Glutamatergic neuron (in vitro differentiated cells): ENCODE measurements at regions not wholly inside any gene's neighbourhood (a gene's known extent, or its start where the extent isn't known, plus 50 kb on each side); places are given as distances from the start of the nearest gene placed in this dataset.

Source experiments
- DNase-seq: peaks from one replicate; pipeline ENCODE4 v3.0.0; 2022
- H3K27ac Mint-ChIP-seq: one replicate; pipeline ENCODE4 v1.8.0; 2020; ENCODE audit warnings: mild to moderate bottlenecking, mixed read lengths, inconsistent platforms; ENCODE audit not compliant: unreplicated experiment
- H3K27me3 Mint-ChIP-seq: one replicate; pipeline ENCODE4 v1.8.0; 2020; ENCODE audit warnings: mild to moderate bottlenecking, moderate library complexity, mixed read lengths, inconsistent platforms; ENCODE audit not compliant: unreplicated experiment
- H3K36me3 Mint-ChIP-seq: one replicate; pipeline ENCODE4 v1.8.0; 2020; ENCODE audit warnings: mild to moderate bottlenecking, mixed read lengths, inconsistent platforms; ENCODE audit not compliant: unreplicated experiment
- H3K4me1 Mint-ChIP-seq: one replicate; pipeline ENCODE4 v1.8.0; 2020; ENCODE audit warnings: mild to moderate bottlenecking, low read depth, mixed read lengths, inconsistent platforms; ENCODE audit not compliant: unreplicated experiment
- H3K4me3 Mint-ChIP-seq: one replicate; pipeline ENCODE4 v1.8.0; 2020; ENCODE audit warnings: mild to moderate bottlenecking, mixed read lengths, inconsistent platforms; ENCODE audit not compliant: unreplicated experiment
- H3K9me3 Mint-ChIP-seq: one replicate; pipeline ENCODE4 v1.8.0; 2020; ENCODE audit warnings: mild to moderate bottlenecking, moderate library complexity, mixed read lengths, inconsistent platforms; ENCODE audit not compliant: unreplicated experiment
- TF ChIP-seq, protein P1 (sequence below): fragments of 200-600 bp; sonication (generic); IDR thresholded peaks from one replicate; pipeline ENCODE4 v1.5.0; 2021; ENCODE audit not compliant: partially characterized antibody, unreplicated experiment

DNA sequence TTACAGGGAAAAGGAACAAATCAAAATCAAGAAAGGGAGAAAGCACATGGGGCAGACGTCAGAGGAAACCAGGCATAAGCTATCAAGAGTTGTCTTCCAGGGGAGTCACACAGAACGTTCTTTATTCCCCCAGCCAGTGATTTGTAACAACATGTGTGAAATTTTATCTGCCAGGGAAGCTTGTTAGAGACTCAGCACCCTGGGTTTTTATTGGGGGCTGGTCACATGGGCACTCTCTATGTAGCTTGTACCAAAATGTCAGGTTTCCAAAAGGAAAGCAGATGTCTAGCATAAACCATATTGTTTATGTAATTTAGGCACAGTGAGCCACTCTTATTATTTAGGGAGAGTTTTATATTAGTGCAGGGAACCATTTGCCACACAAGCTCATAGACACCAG, 440.4 kb upstream of the DCN start:
- no peaks in the 10 kb centered on the region for H3K27me3 Mint-ChIP-seq
- TF ChIP-seq, protein P1, sequence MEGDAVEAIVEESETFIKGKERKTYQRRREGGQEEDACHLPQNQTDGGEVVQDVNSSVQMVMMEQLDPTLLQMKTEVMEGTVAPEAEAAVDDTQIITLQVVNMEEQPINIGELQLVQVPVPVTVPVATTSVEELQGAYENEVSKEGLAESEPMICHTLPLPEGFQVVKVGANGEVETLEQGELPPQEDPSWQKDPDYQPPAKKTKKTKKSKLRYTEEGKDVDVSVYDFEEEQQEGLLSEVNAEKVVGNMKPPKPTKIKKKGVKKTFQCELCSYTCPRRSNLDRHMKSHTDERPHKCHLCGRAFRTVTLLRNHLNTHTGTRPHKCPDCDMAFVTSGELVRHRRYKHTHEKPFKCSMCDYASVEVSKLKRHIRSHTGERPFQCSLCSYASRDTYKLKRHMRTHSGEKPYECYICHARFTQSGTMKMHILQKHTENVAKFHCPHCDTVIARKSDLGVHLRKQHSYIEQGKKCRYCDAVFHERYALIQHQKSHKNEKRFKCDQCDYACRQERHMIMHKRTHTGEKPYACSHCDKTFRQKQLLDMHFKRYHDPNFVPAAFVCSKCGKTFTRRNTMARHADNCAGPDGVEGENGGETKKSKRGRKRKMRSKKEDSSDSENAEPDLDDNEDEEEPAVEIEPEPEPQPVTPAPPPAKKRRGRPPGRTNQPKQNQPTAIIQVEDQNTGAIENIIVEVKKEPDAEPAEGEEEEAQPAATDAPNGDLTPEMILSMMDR: no peak
- DNase-seq: no peak
- H3K9me3 Mint-ChIP-seq: no peaks in the 10 kb centered on the region
- H3K4me1 Mint-ChIP-seq: peaks cover 2% of the 10 kb centered on the region
- H3K4me3 Mint-ChIP-seq: no peak overlapping the region
- H3K27ac Mint-ChIP-seq: no peak overlapping the region
- no peaks in the 10 kb centered on the region for H3K36me3 Mint-ChIP-seq

DNA sequence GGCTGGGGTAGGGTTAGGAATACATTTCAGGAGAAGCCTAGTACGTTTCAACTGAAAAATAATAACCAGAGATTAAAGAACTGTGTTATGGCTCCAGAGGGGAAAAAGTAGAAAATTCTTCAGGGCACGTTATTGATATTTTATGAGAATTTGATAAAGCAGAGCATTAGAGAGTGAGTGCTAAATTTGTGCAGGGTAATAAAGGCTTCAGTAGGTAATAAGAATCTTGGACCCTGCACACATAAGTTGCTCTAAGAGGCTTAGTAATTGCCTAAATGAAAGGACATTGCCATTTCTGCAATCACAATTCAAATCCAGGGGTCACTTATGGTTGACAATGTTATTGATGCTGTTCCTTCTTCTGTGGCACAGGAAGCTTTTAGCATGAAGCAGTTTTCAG, 439.4 kb upstream of the DCN start:
- Mint-ChIP-seq H3K36me3 (no peaks in the 10 kb centered on the region), H3K4me1 (peaks cover 2% of the 10 kb centered on the region), H3K27ac (no peak overlapping the region), H3K4me3 (no peak overlapping the region), H3K27me3 (no peaks in the 10 kb centered on the region), H3K9me3 (no peaks in the 10 kb centered on the region)
- no peak for DNase-seq
- TF ChIP-seq, protein P1: no peak

DNA sequence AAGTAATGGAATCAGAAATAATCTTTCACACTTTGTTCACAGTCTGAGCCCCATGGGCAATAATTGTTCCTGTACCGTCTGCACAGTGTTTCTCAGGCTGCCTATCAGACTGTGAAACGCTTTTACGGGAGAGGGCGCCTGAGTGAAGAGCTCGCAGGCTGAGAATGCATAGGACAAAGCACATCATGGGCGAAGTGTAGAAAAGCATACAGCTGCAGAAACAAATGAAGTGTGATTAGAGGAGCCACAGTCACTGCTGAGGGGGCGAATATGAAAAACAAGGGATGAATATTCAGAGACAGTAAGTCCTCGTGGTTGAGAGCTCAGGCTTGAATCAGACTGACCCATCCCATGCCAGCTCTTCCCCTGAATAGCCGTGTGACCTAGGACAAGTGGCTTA, 438.4 kb upstream of the DCN start:
- Mint-ChIP-seq H3K27me3 (no peaks in the 10 kb centered on the region), H3K27ac (no peak overlapping the region), H3K4me1 (peaks cover 2% of the 10 kb centered on the region), H3K9me3 (no peaks in the 10 kb centered on the region), H3K36me3 (no peaks in the 10 kb centered on the region), H3K4me3 (no peak overlapping the region)
- TF ChIP-seq, protein P1: no peak
- DNase-seq: no peak

DNA sequence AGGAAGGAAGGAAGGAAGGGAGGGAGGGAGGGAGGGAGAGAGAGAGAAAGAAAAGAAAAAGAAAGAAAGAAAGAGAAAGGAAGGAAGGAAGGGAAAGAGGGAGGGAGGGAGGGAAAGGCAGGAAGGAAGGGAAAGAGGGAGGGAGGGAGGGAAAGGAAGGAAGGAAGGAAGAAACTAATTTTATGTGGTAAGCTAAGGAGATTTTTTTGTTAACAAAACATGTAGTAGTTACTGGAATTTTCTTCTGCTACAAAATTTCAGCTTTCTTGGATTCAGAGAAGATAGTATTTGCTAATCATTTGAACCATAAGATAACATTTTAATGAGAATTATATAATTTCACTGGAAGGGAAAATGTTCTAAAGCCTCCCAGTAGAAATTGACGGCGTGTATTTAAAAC, 437.8 kb upstream of the DCN start:
- H3K27ac Mint-ChIP-seq: no peak overlapping the region
- no peak overlapping the region for H3K4me3 Mint-ChIP-seq
- H3K27me3 Mint-ChIP-seq: no peaks in the 10 kb centered on the region
- TF ChIP-seq, protein P1: no peak
- H3K36me3 Mint-ChIP-seq: no peaks in the 10 kb centered on the region
- no peak for DNase-seq
- peaks cover 2% of the 10 kb centered on the region for H3K4me1 Mint-ChIP-seq
- no peaks in the 10 kb centered on the region for H3K9me3 Mint-ChIP-seq

DNA sequence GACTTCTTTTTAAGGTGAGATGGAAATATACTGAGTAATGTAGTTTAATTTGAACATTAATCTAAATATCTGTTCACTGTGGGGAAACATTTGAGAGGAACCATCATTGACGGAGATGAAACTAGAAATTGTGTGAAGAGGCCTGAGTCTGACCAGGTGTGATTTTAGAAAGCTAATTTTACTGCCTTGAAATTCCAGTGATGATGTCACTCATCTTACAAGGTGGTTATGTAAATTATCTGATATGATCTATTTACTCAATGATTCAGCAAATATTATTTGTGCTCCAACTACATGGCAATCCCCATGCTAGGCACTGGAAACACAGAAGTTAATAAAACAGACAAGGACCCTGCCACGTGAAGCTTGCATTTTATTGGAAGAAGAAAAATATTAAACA, 435.7 kb upstream of the DCN start:
- TF ChIP-seq, protein P1: no peak
- no peak overlapping the region for H3K4me3 Mint-ChIP-seq
- H3K4me1 Mint-ChIP-seq: peaks cover 2% of the 10 kb centered on the region
- H3K27me3 Mint-ChIP-seq: no peaks in the 10 kb centered on the region
- no peak overlapping the region for H3K27ac Mint-ChIP-seq
- H3K36me3 Mint-ChIP-seq: no peaks in the 10 kb centered on the region
- DNase-seq: no peak
- no peaks in the 10 kb centered on the region for H3K9me3 Mint-ChIP-seq
